ENCODE measurements at regions not wholly inside any gene's neighbourhood (a gene's known extent, or its start where the extent isn't known, plus 50 kb on each side); places are given as distances from the start of the nearest gene placed in this dataset.
"Not testable (repeated sequence)": the region's sequence is repeated elsewhere in the genome, so short reads cannot be mapped to it uniquely, and the experiment has no call there.

- not testable (repeated sequence) for DNase-seq (ENCODE audit: low read depth in 2 of 3, low spot score in 1 of 3)
Observed at GRCh38 chr15:21024235-21024987, 158.3 kb upstream of the POTEB2 start.

- DNase-seq (ENCODE audit: low read depth in 2 of 3, low spot score in 1 of 3) = not testable (repeated sequence)
Observed at GRCh38 chr15:21018176-21018575, 152.1 kb upstream of the POTEB2 start.

- not testable (repeated sequence) for DNase-seq (ENCODE audit: low read depth in 2 of 3, low spot score in 1 of 3)
Observed at GRCh38 chr15:21017326-21017725, 151.2 kb upstream of the POTEB2 start.

- DNase-seq (ENCODE audit: low read depth in 2 of 3, low spot score in 1 of 3) = not testable (repeated sequence)
Observed at GRCh38 chr15:21016589-21016988, 150.5 kb upstream of the POTEB2 start.

- not testable (repeated sequence) for DNase-seq (ENCODE audit: low read depth in 2 of 3, low spot score in 1 of 3)
Observed at GRCh38 chr15:21015171-21015570, 149.1 kb upstream of the POTEB2 start.

- DNase-seq (ENCODE audit: low read depth in 2 of 3, low spot score in 1 of 3) = not testable (repeated sequence)
Observed at GRCh38 chr15:21013308-21013707, 147.2 kb upstream of the POTEB2 start.

GRCh38 chr15:21009651-21010050 lies 143.5 kb upstream of the POTEB2 start:
- not testable (repeated sequence) for DNase-seq (ENCODE audit: low read depth in 2 of 3, low spot score in 1 of 3)

GRCh38 chr15:21003459-21003858 lies 137.3 kb upstream of the POTEB2 start:
- not testable (repeated sequence) for DNase-seq (ENCODE audit: low read depth in 2 of 3, low spot score in 1 of 3)

- DNase-seq (ENCODE audit: low read depth in 2 of 3, low spot score in 1 of 3) = not testable (repeated sequence)
Observed at GRCh38 chr15:21001950-21002349, 135.8 kb upstream of the POTEB2 start.

GRCh38 chr15:20991691-20992090 lies 125.6 kb upstream of the POTEB2 start:
- not testable (repeated sequence) for DNase-seq (ENCODE audit: low read depth in 2 of 3, low spot score in 1 of 3)

- not testable (repeated sequence) for DNase-seq (ENCODE audit: low read depth in 2 of 3, low spot score in 1 of 3)
Observed at GRCh38 chr15:20991253-20991652, 125.1 kb upstream of the POTEB2 start.

GRCh38 chr15:20986775-20987174 lies 120.7 kb upstream of the POTEB2 start:
- not testable (repeated sequence) for DNase-seq (ENCODE audit: low read depth in 2 of 3, low spot score in 1 of 3)

- not testable (repeated sequence) for DNase-seq (ENCODE audit: low read depth in 2 of 3, low spot score in 1 of 3)
Observed at GRCh38 chr15:20978057-20978456, 111.9 kb upstream of the POTEB2 start.

GRCh38 chr15:20972762-20973161 lies 106.6 kb upstream of the POTEB2 start:
- DNase-seq (ENCODE audit: low read depth in 2 of 3, low spot score in 1 of 3) = not testable (repeated sequence)

- DNase-seq (ENCODE audit: low read depth in 2 of 3, low spot score in 1 of 3) = not testable (repeated sequence)
Observed at GRCh38 chr15:20959299-20959698, 93.2 kb upstream of the POTEB2 start.

GRCh38 chr15:20929322-20929721 lies 63.2 kb upstream of the POTEB2 start:
- DNase-seq (ENCODE audit: low read depth in 2 of 3, low spot score in 1 of 3) = not testable (repeated sequence)

Data from stimulated activated CD4-positive, alpha-beta T cell treated with anti-CD3 and anti-CD28 coated beads, Interleukin-12 subunit alpha, Interleukin-12 subunit beta, amount 100 ng/mL, for 48 hours (primary cell).